NCI-H2107 treated with DMSO at 0.1 percent for 48 hours (cell line): ENCODE measurements at regions not wholly inside any gene's neighbourhood (a gene's known extent, or its start where the extent isn't known, plus 50 kb on each side); places are given as distances from the start of the nearest gene placed in this dataset.

Experiments
- DNase-seq: peaks from one replicate; lab custom pipeline; 2025; ENCODE audit not compliant: unreplicated experiment; lab: John Stamatoyannopoulos, UW

DNA sequence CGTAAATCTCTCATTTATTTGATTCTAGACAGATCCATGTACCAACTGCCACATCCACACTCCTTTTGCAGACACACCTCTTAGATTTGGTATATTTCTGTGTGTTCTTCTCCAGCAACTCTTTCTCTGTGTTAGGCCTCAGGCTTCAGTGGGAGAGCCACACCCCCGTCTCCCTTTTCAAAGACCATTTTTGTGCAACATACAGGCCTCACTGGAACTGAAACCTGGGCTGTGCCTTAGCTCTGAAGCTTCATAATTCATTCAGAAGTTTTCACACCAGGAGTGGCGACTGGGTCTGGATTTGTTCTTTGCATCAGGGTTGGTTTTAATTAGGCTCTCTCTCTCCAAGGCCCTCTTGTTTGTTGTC, 170.2 kb downstream of the THBS2 start:
- DNase-seq, result no peak

DNA sequence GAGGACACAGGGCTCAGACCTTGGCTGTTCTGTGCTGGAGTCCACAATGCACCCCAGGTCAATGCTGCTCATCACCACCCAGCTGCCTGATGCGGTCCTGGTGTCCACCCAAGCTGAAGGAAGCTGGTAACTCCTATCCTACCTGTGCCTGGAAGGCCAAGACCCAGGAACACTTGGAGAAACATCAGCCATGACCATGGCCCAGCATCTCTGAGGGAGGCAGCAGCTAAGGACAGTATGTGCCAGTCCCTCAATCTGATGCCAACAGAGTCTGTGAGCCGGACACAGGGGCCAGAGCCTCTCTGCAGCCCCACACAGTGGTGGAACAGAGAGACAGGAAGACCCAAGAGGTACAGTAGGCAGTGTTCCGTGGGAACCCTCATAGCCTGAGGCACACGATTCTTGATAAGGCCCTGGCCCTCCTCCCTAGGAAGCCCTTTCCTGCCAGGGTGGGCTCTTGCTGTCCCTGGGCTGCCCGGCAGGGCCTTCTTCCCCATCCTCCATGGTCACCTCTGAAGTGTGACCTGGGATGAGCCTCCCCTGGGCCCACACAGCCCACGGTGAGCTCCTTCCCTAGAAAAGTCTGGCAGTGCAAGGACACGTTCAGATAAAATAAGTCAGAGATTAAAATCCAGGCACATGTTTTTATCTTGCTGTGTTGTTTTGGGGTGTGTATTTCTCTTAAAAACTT, 170.7 kb downstream of the THBS2 start:
- DNase-seq, result no peak

DNA sequence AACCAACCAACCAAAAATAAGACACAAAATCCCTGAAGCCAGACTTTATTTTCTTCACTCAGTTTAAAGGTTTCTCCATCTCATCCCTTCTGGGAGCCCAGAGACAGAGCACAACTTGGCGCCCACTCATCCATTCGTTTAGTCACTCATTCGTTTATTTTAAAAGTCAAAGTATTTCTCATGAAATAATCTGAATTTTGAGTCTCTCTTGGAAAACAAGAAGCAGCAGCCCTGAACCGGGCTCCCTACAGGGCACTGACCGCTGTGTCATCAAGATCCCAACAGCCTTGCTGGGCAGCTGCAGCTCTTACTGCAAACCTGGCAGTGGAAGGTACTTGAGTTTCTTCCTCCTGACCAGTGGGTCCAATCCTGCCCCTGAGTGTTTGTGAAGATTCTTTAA, 171.6 kb downstream of the THBS2 start:
- DNase-seq, result no peak

DNA sequence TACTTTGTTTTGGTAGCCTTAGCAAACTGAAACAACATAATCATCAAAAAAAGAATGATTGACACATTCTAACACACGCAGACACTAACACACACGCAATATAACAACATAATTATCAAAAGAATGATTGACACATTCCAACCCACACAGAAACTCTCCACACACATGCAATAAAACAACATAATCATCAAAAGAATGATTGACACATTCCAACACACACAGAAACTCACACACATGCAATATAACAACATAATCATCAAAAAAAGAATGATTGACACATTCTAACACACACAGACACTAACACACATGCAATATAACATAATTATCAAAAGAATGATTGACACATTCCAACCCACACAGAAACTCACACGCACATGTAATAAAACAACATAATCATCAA, 172.4 kb downstream of the THBS2 start:
- no peak for DNase-seq

DNA sequence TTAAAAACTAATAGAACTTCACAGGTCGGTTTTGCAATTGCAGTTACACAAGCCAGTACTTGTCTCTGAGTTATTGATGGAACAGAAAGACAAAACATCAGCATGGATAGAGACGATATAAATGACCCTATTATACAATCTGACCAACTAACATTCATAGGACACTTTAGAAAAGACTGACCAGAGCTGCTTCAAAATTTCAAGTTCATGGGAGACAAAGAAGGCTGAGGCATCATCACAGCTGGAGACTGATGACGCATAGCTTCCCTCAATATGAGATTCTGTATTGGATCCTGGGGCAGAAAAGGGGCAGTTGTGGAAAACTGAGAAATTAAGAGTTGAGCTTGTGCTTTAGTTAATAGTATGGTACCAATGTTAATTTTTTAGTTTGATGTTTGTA, 174.0 kb downstream of the THBS2 start:
- no peak for DNase-seq

DNA sequence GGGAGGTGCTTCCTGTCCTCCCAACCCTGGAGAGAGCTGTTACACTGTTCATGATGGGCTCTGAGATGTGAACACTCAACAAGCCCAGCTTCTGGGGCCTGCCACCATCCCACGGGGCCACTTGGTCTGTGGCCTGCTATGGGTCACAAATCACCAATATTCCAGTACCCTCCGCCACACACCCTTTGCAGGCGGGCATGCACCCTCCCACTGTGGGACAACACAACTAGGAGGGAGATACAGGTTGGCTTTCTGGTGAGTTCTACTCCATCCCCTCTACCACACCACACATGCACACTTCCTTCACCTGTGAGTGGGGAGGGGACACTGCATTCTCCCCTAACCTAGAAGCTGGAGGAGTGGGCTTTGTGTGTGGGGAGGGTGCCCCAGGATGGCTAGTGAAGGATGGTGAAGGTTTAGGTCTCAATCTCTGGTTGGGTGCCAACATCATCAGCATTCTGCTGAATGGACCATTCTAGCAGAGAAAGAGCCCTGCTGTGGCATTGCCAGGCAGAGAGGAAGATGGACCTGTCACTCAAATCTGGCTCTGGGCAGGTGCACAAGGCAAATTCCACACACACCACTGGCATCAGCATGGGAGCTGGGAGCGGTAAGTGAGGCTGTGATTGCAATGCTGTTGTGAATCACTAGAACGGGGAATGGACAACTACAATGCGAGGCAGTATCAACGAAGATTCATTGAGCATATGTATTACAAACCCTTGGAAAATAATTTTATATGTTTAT, 175.1 kb downstream of the THBS2 start:
- no peak for DNase-seq

DNA sequence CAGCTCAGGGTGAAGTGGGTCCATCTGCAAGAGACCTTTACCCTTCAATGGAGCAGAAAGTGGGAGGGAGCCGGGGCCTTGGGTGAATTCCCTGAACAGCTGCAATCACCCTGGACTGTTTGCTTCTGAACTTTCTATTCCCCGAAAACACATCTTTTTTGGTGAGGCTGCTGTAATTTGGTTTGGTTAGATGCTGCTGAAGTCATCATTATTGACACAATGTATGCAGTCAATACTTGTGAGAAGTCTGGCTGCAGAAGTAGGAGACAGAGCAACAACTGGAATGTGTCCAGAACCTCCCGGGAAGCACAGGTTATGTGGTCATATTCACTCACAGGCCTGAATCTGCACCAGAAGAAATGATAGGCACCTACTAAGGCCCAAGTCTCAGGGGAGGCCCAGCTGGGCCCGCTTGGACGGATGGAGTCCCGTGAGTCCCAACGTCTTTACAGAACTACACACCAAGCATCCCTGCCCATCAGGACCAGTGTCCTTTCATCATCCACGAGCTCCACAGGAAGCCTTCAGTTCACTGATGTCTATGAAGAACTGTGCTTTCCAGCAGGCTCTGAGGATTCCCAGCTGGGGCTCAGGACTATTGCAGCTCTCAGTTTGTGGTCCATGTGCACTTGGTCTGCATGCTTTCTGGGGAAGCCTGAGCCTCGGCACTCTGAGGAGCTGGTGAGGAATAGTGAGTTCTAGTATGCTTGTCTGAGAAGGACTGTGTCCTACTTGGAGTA, 177.6 kb downstream of the THBS2 start:
- no peak for DNase-seq

DNA sequence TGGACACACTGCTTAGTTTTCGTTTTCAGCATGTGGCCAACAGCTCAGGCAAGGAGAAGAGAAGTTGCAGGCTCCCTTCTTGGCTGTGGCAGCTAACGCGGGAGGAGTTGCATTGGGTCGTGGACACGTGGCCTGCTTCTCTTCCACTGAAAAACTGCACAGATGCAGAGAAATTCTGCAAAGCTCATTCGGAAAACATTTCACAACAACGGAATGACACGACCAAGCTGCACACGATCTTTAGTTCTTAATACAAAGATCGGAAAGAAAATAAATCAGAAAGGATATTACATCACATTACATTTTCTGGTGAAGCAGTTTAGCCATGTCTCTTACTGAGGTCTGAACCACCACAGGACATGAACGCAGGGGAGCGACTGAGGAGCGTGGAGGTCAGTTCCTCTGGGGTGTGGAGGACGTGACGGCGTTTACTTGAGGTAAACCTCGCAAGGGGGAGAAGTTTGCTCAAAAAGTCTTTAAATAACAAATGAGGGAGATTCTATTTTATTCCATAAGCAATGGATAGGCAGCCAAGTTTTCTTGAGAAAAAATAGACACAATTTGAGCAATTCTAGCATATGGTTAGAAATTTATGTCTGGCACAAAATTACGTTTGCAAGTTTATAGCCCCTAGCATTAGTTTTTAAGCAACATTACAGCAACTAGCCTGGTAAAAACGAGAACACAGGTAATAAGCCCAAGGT, 178.3 kb downstream of the THBS2 start:
- no peak for DNase-seq

DNA sequence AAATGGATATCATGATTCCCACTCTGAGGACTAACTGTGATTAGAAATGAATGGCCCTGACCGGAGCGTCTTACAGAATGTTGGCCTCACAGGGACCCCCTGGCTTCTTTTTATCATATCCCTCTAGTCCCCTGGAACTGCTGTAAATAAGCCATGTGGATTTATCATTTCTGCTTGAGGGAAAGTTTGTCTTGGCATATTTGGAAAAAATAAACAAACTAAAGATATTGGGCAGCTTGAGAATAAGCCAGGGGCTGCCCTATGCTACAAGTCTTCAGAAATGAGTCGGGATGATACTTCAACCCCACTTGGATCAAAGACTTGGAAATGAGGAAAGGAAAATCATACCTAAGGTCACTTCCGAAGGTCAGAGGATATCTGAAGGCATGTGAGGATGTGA, 179.1 kb downstream of the THBS2 start:
- DNase-seq, result no peak

DNA sequence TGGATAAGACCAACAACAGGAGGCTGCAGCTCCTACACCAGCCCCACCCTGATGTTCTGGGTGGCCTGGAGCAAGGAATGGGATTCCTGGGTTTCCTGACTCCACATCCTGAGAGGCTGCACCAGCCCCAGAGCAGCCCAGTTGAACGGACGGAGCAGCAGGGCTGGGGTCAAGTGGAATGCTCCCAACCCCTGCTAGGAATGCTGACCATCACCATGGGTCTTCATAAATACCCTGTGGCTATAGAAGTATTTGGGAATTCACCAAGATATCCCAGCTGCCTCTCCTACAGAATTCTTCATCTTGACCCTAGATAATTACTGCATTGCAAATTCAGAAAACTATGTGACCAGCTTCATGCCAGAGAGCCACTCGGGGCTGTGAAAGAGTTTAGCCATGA, 180.3 kb downstream of the THBS2 start:
- DNase-seq, result no peak

DNA sequence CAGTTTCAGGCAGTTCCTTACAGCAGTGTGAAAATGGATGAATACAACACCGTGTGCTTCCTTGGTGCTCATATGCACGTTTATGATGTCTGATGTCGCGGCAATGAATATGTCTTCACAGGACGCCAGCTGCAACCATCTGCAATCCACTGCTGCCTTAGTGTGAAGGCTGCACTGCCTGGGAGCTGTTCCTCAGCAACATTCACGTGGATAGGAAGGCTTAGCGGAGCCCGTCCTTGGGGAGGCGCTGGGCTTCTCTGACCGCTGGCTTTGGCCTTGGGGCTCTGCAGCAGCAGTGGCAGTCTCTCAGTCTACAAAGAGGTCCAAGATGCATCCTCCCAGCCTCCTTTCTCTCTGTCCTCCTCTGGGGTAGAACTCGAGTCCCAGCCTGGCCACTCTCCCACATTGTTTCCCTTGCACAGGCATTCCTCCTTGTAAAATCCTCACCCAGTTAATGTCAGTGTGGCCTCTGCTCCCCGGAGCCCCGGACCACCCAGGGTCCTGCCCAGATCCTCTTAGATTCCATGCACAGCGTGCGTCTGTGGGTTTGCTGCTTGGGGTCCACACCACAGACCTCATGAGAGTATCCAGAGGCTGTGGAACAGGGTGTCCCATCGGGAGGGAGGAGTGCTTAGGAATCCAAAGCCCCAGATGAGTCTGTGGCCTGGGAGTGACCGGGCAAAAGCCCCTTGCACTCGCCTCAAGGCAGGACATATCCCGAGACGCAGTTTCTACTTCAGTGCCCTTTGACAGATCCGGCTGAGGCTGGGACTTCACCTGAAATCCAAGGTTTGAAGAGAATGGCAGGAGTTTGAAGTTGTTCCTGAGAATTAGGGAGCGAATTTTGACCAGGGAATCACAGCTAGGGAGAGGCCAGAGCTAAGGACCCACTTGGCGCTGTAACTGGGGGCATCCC, 181.3 kb downstream of the THBS2 start:
- no peak for DNase-seq

DNA sequence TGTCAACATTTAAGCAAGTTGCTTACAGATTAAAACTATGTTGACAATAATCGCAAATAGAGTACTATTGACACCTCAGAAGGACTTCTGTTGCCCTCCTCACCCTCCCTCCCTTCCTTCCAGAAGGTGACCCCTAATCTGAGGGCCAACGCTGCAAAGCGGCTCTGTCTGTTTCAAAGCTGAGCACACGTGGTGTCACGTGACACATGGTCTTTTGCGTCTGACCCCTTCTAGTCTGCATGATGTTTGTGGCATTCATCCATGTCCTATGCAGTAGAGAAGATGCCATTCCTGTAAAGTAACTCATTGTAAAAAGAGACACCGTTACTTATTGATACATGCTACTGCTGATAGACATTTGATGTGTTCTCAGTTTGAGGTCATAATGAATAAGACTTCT, 182.3 kb downstream of the THBS2 start:
- no peak for DNase-seq

DNA sequence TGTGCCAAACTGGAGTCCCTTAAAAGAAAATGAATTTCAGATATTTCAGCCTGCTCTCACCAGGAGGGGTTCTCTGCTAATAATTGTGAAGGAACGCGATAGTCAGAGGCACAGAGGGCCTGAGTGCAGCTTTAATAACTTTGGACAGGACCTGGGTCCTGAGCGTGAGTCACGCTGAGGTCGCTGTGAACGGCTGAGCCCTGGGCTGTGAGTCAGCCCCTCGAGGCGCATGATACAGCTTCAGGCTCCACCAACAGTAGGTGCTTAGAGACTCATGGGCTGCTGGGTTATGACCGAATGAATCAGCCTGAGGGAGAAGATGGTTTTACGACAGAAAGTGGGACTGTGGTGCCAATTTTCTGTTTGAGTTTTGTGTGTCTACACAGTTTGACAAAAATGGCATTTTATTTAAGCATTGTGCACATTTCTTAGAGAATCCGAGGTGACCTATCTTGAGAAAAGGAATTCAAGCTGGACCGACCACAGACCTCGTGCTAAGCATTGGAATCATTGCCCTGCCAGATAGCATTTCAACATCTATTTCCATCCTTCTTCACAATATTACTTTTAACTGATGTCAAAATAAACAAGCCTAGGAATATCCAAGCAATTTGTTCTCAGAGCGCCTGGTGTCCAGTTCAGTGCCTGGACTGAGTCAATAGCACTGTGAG, 183.0 kb downstream of the THBS2 start:
- no peak for DNase-seq

DNA sequence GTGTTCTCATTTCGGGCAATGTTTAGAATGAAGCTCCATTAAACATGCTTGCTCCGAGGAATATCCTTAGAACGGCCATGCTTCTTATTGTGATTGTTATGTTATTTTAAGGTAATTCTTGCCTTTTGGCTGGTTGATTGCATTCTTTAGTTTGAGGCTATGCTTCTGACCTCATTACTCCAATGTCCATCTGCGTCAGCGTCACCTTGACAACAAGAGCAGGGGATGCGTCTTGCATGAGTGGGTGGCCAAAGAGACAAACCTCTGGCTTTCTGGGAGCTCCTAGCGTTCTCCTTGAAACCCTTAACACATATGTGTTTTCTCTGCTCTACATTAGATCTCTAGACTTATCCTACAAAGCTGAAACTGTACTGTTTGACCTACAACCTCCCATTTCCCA, 184.3 kb downstream of the THBS2 start:
- no peak for DNase-seq

DNA sequence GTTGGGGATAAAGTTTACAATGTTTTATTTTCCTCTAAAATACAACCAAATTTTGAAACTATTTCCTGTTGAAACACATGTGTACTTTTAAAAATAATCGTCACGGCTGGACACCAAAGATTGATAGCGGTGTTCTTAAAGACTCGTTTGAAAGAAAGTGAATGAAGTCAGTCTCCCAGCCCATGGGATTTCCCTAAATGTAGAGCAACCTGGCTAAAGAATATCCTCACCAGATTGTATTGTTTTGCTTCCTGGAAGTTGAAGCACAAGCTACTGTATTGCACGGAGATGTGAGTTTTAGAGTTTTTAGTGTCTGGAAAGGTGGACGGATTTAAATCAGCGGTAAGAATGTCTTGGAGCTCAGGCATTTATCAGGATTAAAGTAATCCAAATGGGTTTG, 189.5 kb downstream of the THBS2 start:
- no peak for DNase-seq

DNA sequence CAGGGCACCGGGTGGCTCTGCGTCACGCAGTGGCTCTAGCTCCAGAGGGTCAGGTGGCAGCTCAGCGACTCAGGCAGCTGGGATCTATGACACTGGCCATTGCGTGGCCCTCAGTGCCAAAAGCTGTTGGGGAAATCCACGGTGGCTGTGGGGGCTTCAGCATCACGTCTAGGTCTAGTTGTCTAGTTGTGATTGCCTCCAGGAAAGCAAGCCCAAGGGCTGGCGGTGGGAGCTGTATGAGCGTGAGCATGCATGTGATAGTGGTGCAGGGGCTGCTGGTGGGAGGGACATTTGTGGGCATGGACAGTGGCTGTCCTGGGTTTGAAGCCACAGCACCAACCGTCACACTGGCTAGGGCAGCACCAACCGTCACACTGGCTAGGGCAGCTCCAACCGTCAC, 191.4 kb downstream of the THBS2 start:
- DNase-seq, result no peak

DNA sequence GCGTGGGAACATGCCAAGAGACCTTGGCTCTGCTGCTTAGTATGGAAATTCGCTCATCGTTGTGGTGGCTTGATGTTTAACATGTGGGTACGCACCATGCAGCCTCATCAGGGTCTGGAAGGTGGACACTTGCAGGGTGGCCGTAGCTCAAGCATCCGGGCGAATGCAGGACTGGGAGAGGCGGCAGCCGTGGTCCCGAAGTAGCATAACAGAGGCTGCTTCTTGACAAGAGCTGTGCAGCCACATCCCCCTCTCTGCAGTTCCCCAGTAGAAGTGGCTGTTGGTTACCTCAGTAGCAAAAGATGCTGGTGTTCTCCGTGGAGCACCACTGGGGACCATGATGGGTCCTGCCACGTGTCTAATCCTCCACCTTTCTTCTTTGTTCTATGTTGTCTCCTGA, 195.0 kb downstream of the THBS2 start:
- no peak for DNase-seq

DNA sequence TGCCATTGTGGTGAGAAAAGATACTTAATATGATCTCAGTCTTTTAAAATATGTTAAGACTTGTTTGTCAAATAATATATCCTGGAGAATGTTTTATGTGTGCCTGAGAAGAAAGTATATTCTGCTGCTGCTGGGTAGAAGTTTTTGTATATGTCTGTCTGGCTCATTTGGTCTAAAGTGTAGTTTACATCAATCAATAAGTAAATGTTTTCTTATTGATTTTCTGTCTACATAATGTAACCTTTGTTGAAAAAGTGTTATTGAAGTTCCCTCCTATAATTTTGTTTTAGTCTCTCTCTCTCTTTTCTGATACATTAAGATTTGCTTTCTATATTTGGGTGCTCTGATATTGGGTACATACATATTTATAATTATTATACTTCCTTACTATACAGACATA, 201.2 kb downstream of the THBS2 start:
- no peak for DNase-seq

DNA sequence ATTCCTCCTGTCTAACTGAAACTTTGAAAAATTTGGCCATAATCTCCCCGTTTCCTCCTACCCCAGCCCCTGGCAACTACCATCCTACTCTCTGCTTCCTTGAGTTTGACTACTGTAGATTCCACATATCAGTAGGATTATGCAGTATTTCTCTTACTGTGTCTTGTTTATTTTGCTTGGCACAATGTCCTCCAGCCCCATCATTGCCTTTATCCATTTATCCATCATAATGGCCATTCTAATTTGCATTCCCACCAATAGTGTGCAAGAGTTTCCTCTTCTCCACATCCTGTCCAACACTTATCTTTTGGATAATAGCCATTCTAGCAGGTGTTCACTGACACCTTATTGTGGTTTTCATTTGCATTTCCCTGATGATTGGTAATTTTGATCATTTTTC, 202.3 kb downstream of the THBS2 start:
- no peak for DNase-seq

DNA sequence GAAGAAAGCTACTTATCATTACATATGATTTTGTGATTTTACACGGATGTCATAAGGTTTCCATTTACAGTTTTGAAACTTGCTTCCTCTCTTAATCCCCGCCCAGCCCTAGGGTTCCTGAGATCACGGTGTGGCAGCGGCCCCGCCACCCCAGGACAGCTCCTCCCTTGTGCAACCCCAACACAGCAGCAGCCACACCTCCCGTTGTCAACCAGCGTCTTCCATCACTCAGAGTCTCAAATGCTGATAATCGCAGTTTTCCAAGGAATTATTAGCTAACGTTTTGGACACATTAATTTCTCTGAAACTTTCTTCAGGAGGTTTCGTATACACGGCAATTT, 204.8 kb downstream of the THBS2 start:
- no peak for DNase-seq
